ENCODE measurements at regions not wholly inside any gene's neighbourhood (a gene's known extent, or its start where the extent isn't known, plus 50 kb on each side); places are given as distances from the start of the nearest gene placed in this dataset.
"Not testable (repeated sequence)": the region's sequence is repeated elsewhere in the genome, so short reads cannot be mapped to it uniquely, and the experiment has no call there.

DNA sequence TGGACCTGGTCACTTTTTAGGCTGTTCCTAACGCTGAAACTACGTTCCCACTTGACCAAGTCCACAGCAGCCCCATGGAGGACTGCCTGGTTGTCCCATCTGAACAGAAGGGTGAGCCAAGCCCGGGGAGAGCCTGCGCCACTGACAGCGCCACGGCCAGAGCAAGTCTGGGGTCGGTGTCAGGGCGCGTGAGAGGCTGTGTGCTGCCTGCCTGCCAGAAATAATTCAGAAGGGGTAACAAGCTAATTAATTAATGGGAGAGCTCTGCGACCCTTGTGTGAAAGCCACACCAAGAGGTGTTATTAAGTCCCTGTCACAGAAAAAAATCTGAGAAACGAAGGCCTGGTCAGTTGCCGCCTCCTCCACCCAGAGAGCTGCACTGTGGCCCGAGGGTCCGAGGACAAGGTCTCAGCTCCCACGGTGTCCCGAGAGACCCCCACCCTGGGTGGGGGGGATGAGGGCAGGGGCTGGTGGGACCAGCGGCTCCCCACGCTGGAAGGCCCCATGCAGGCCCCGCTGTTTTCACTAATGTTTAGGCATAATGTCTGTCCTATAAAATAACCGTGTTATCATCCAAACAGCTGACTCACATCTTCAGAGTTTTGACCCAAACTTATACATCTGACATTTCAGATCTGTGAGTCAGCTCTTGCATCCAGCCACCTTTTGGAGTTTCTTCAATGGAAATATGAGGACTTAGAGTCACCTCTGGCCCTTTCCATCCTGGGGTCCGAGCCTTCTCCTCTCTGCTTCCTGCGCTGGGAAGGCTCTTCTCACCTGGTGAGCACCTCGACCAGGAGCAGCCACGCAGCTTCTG is 58.5 kb downstream of the DLL1 start:
- DNase-seq (ENCODE audit: low spot score) = no peak

DNA sequence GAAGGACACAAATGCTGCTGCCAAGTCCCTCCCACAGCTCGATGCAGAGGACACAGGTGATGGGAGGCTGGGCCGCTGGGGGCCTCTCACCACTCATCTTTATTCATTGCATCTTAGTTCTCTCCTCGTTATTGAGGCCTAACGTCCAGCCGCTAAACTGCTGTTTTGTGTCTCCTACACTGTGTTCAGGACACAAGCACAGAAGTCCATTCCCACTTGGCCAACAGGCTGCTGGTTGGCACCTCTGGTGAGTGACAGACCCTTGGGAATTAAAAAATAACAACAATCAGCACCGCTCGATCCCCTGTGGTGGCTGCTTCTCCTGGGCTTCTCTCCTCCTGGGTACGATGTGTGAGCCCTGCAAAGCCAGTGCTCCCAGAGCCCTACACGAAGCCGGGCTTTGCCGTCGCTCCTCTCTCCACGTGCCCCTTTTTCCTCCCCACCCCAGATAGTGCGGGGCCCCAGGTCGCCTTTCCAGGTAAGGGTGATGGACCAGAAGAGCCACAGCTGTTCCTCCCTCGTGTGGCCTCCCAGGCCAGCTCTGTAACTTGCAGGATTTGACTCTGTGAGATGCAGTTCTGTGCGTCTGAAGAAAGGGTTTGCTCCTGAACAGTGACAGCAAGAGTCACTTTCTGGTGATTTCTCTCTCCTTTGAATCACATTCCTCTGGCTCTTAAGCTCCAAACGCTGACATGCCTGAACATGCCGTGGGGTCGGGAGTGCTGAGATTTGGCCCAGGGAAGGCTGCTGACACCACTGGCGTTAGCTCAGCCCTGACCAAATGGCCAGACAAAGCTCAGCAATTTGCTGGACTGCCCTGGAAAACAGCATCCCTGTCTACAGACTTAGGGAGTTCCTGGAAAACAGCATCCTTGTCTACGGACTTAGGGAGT is 59.3 kb downstream of the DLL1 start:
- no peak for DNase-seq (ENCODE audit: low spot score)

DNA sequence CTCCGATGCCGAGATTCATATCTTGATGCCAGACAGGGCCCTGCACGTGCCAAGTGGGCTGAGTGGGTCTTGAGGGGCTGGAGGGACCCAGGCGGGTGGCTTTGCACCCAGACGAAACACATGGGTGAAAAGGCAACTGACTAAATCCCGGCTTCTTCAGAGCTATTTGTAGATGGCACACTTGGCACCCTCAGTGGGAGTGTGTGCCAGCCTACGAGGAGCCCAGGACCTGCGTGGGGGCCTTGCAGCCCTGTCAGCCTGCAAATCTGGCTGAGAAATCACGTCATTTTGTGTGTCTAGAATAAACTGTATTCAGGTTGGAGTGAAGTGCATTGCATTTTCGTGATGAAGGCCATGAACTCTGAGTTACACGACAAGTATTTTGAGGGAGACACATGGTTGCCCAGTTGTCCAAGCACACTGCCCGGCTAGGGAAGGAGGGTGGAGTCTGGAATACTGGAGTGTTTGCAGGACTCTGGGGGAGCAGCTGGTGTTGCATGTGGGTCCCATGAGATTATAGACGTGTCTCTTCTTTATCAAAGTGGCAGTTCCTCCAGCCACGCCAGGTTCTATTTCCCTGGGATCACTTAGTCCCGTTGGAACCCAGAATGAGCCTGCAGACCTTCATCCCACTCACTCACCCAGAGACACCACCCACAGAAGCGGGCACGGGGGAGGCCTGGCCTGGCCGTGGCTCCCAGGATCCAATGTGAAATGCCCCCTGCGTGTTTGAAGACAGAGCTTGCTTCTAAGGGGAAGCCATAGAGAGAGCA is 60.2 kb downstream of the DLL1 start:
- DNase-seq (ENCODE audit: low spot score) = no peak

DNA sequence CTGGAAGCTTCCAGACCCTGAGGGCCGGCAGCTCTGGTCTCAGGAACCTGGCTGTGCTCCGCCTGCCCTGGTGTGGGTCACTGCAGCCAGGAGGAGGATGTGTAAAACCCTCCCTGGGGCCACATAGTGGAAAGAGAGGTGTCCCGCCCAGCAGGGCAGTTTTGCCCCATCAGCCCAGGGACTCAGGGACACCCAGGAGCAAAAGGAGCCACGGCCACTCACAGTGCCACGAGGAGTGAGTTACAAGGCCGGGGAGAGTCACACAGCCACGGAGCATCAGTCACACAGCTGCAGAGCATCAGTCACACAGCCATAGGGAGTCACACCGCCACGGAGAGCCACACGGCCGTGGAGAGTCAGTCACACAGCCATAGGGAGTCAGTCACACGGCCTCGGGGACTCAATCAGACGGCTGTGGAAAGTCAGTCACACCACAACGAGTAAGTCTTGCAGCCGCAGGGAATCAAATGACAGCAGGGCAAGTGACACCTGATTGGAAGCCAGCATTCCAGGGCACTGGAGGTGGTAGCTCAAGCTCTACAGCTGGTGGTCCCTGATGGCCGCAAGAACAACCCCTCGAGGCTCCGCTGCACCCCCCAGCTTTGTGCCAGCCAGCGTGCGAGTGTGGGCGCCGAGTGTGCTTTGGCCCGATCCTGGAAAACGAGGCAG is 60.9 kb downstream of the DLL1 start:
- DNase-seq (ENCODE audit: low spot score) = no peak

DNA sequence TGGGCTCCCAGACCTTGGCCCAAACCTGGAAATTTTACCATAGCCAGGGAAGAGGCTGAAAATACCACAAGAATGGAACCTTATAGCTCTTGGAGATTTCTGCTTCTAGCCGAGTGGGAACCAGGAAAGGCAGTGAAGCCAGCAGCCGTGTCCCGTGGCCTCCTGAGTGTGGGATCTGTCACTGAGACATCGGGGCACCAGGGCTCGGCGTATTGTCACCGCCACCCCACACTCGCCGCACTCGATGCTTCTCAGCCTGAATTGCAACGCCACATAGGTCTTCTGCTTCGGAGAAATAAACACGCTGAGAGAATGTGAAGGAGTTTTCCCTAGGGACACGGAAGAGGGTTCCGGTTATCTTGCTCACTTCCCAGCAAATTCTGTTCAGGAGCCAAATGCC is 61.5 kb downstream of the DLL1 start:
- no peak for DNase-seq (ENCODE audit: low spot score)

DNA sequence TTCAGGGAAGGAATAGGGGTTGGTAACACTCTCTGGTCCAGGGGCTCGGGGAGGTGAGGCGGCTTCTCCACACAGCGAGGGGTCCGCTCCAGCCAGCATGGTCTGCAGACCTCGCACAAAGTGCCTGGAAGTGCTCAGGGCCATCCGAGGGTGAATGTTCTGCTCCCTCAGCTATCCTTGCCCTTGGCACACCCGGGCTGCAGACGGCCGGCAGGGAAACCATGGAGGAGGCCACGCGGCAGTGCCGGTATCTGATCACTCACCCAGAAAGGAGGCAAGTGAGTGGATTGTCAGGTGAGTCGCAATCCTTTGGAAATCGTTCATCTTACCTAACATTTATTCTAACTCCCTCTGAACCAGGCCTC is 62.0 kb downstream of the DLL1 start:
- no peak for DNase-seq (ENCODE audit: low spot score)

DNA sequence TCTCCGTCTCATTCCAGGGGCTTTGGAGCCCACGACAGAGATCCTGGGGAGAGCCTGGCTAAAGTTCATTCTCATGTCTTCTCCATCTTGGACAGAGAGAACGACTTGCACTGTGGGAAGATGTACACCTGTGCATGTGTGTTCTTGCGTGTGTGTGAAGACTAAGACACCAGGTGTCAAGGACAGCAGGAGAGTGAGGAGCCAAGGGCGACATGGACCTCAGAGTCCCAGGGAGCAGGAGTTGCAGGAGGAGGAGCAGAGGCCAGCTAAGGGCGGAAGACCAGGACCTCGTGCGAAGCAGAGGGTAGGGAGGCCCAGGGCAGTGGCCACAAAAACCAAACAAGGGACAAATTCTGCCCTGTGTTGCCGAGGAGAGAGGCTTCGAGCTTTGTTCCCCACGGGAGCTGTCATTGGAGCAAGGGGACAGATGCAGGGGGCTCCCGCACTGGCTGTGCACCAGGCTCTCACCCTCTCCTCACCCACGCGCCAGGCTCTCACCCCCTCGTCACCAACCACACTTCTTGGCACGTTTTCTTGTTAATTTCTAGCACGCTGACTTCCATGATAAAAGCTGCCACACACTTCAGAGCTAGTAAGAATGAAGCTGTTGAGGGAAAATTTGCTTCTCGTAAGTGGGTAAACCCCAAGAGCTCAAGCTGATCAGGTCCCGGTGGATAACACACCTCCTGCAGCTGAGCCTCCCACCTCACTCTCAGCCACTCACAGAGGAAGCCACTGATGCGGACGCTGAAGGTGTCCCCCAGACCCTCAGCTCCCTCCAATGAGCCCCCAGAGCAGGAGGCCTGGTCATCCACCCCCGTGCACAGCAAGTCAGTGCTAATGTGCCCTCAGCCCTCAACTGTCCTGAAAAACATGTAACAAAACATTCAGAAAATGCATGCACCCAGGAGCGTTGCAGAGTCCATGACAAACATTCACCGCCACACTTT is 62.6 kb downstream of the DLL1 start:
- DNase-seq (ENCODE audit: low spot score) = no peak

DNA sequence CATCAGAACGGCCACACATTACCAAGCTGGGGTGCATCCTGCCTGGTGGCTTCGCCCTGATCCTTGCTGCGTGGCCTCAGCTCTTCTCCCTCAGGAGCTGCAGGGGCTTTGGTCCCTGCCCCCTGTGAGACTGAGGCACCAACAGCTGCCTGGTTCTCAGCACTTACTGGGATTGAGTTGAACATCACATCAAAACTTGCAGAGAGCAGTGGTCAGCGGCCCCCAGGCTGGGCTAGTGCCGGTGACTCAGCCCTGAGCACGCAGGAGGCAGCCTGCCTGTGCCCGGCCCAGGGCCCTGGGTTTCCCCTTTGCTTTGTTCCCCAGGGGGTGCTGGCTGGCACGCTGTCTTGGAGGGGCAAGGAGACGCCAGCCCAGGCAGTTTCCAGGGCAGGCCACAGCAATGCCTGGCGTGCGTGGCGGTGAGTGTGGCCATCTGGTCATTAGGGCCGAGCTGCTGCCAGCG is 63.3 kb downstream of the DLL1 start:
- no peak for DNase-seq (ENCODE audit: low spot score)

DNA sequence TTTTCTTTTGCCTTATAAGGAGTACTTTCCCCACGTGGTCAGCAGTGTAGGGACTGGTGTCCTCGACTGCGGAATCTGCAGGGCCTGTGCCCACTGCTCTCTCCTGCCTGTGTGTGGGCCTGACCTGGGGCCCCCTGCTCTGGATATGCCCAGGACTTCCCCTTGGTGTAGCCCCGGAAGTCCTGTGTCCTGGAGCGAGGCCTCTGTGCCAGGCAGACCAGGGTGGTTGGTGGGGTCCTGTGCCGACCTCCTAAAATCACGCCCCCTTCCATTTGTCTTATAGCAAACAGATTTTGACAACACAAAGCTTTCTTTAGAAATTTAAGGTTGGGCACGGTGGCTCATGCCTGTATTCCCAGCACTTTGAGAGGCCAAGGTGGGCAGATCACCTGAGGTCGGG is 64.2 kb downstream of the DLL1 start:
- no peak for DNase-seq (ENCODE audit: low spot score)

DNA sequence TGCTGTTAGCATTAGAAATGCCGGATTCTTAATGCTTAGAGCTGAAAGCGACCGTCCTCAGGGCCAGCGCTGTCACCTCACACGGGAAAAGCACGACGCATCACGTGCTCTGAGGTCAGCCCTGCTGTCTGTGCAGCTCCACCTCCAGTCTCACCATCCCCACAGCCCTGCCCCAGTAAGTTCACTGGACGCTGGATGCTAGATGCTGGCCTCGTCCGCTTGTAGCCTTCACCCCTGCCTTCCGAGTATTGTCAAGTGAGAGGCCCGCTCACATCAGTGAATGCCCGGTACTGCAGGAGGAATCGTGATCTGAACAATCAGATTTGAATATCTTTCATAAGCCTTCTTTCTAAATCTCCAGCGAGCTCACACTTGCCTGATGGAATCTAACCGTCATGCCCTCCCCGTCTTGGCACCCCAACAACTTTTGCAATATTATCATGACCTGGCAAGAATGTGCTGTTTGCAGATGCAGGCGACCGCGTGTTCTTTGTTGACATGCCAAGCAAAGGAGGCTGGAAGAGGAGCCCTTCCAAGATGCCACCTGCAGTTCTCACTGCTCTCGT is 64.9 kb downstream of the DLL1 start:
- DNase-seq (ENCODE audit: low spot score) = no peak

DNA sequence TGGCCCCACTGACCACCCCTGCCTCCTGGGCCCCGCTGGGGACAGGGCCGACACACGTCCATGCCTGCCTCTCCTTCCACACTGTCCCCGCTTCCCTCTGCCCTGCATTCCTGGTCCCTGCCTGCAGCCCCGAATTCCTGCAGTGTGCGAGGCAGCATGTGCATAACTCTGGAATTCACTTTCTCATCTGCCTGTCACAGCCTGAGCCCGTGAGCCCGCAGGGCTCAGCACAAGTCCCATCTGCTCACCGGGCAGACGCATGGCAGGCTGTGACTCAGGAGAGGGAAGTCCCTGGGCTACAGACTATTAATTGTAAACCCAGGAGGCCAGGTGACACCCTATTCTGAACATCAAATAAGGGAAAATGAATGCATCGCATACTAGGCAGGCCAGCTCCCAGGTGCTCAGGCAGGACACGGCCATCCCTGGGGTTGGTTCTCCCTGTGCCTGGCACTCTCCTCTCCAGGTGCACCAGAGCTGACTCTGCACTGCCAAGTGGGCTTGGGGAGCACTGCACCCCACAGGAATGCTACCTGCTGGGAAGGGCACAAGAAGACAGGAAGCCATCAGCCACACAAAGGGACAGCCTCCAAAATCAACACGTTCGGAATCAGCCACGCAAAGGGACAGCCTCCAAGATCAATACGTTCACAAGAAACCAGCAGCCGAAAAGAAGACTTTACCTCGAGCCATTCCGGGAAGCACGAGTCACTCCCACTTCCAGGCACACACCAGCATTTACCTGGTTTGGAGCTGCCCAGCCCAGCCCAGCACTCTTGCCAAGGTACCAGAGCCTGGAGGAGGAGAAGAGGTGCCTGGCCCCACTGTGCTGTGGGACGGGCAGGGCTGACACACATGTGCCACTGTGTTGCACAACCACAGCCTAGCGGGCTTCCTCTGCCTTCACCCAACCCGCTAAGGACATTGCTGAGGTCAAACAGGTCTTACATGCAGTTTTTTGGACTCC is 65.9 kb downstream of the DLL1 start:
- no peak for DNase-seq (ENCODE audit: low spot score)

DNA sequence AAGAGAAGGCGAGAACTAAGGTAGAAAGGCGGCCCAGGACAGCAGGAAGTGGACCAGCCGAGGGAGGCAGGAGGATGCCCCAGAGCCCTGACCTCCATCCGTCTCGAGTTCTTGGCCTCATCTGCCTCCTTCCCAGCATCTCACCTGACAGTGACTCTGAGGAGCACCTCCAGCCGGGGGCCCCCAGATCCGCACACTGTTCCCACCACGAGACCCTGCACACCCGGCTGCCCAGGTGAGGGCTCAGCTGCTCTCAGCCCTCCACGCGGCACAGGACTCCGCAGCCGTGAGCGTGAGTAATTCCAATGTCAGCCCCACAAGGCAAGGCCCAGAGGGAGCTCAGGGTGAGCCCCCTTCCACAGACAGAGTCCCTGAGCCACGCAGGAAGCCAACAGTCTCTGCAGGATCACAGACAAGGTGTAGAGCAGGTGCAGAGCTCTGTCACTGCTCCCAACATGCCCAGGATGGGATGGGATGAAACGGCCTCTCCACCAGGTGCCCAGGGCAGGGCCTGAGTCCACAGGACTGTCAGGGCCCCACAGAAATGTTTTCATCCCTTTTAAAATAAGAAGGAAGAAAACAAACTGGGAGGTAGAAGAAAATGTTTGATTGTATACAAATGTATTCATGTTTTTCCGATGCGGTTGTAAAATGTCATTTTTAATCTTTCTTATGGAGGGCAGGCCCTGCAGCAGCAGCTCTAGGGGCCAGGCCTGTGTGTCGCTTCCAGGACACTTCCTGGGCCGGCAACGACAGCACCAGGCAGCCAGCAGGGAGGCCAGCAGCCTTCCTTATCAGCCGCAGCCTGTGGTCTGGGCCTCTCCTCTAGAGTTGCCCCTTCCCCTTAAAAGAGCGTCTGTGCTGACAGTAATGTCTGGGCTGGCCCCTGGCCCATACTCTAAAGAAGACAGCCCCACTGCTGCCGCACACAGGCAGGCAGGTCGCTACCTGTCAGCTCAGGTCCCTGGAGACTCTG is 66.9 kb downstream of the DLL1 start:
- DNase-seq (ENCODE audit: low spot score) = no peak

DNA sequence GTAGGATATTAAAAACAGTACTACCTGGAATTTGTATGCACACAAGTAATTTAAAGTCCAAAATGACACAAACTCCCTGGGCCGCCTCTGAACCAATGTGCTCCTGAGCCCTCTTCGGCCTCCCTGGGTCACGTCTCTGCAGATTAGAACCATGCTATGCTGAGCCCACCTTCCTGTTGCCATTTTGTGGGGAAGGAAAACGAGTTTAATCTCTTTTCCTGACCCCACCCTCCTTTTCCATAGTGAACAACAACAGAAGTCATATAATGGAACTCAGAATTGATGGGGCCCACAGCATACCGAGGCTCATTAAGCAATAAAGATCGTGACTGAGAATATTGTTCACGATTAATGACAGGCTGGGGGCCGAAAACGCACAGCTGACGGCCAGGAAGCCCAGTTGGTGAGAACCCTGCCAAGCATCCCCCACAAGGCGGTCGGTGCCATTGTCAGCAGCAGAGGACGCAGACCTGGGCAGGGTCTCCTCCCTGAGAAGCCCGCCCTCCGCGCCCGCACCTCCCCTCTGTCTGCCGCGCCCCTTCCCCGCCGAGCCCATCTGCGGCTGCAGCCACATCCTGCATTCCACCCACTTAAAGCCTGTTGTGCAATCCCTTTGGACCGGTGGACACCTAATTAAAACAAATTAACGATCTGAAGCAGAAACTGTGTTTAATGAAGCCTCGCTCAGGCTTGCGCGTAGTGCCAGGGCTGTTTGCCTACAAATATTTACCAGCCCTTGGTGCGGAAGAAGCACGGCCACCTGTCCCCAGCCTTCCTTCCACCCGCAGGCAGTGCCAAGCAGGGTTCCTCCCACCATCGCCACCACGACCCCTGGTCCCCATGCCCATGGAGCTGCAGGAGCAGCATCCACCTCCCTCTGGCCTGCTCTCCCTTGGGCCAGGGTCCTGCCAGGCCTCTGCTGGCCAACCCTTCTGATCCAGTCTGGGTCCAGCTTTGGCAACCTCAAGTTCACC is 68.1 kb downstream of the DLL1 start:
- no peak for DNase-seq (ENCODE audit: low spot score)

DNA sequence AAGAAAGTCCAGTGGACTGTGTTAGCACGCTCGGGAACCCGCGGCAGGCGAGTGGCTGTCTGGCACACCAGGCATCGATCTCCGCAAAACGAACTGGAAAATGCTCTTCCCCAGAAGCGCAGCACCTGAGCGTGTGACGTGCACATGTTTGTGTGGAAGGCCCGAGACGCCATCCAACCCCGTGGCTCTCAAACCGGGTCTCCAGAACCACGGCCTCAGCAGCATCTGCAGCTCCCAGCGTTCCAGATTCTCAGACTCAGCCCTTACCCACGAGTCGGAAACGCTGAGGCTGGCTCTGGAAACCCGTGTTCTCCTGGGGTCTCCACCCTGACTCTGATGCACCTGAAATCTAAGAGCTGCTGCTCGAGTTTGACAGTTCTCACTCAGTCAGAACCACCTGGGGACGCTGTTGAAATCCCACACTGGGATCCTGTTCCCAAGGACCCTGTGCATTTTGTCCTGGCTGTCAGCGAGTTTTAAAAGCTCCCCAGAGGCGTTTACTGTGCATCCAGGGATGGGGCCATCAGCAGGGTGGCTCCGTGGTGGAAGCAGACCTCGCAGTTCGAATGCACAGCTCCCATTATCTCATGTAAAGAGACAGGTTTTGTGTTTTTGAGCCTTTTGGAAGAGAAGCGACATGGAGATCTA is 69.0 kb downstream of the DLL1 start:
- no peak for DNase-seq (ENCODE audit: low spot score)

DNA sequence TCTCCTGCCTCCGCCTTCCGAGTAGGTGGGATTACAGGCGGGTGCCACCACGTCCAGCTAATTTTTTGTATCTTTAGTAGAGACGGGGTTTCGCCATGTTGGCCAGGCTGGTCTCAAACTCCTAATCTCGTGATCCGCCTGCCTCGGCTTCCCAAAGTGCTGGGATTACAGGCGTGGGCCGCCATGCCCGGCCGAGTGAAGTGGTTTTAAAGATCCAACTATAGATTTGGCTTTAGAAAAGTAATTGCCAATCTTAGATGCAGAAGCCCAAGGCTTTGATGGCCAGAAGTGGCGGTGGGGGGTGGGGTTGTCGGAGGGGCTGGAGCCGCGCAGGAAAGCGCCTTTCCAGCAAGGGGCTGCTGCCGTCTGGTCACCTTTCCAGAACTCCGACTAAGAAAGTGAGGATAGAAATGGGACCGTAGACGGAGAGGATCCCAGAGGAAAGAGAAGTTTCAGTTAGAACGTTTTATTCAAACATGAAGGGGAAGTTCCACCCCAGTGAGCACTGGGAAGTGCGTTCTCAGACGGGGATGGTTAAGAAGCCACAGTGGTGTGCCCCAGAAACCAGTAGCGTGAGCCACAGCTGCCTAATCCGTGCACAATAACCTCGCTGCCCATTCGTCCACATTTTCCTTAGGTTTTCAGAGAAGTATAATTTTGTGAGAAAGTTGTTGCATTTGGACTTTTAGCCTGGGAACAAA is 69.7 kb downstream of the DLL1 start:
- DNase-seq (ENCODE audit: low spot score) = no peak

DNA sequence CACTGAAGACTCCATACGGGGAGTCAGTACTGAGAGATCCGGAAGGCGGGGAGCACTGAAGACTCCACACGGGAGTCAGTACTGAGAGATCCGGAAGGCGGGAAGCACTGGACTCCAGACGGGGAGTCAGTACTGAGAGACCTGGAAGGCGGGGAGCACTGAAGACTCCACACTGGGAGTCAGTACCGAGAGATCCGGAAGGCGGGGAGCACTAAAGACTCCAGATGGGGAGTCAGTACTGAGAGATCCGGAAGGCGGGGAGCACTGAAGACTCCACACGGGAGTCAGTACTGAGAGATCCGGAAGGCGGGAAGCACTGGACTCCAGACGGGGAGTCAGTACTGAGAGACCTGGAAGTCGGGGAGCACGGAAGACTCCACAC is 77.2 kb downstream of the DLL1 start:
- DNase-seq (ENCODE audit: low spot score) = not testable (repeated sequence)
